WTC11 (cell line): ENCODE measurements at regions not wholly inside any gene's neighbourhood (a gene's known extent, or its start where the extent isn't known, plus 50 kb on each side); places are given as distances from the start of the nearest gene placed in this dataset.

Source experiments
- CREB1 ChIP-seq: sonication (generic); formaldehyde crosslinking; IDR thresholded peaks from 2 replicates; pipeline ENCODE4 v1.8.0; 2023; ENCODE audit warnings: mild to moderate bottlenecking, missing genetic modification reagents
- ETV6 ChIP-seq: sonication (generic); formaldehyde crosslinking; IDR thresholded peaks from 2 replicates; pipeline ENCODE4 v1.8.1; 2022; ENCODE audit warnings: mild to moderate bottlenecking, missing genetic modification reagents
- NR2C2 ChIP-seq: sonication (generic); formaldehyde crosslinking; IDR thresholded peaks from 2 replicates; pipeline ENCODE4 v1.8.0; 2022; ENCODE audit warnings: mild to moderate bottlenecking, missing genetic modification reagents
- ZNF416 ChIP-seq: fragments of 250-450 bp; sonication (Bioruptor Pico); IDR thresholded peaks from 2 replicates; pipeline ENCODE4 v1.9.0; 2021; ENCODE audit warnings: mild to moderate bottlenecking, inconsistent platforms

DNA sequence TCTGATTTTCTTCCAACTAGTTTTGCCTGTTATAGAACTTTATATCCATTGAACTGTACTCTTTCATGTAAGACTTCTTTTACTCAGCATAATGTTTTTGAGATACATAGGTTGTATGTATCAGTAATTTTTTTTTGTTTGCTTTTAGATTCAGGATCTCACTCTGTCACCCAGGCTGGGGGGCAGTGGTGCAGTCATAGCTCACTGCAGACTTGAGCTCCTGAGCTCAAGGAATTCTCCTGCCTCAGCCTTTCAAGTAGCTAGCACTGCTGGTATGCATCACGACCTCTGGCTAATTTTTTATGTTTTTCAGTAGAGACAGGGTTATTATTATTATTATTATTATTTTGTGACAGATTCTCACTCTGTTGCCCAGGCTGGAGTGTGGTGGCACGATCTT is 65.0 kb upstream of the DDHD1 start:
- no peak for TF ChIP-seq ZNF416
- TF ChIP-seq CREB1 (CRISPR knock-in tag) = no peak
- no peak for TF ChIP-seq ETV6
- TF ChIP-seq NR2C2 (CRISPR knock-in tag) = no peak
